ENCODE measurements at regions not wholly inside any gene's neighbourhood (a gene's known extent, or its start where the extent isn't known, plus 50 kb on each side); places are given as distances from the start of the nearest gene placed in this dataset.

GRCh38 chr3:144810160-144810559, 838.5 kb downstream of the DIPK2A start:
- Histone ChIP-seq H3F3A (ENCODE audit: insufficient read depth, low read length) (no peaks in the 10 kb centered on the region), H2AFZ (ENCODE audit: low read length) (no peak overlapping the region), H3K4me2 (ENCODE audit: low read length) (no peak overlapping the region), H3K27ac (ENCODE audit: low read depth, low read length, poor library complexity, severe bottlenecking) (no peak overlapping the region), H3K27me3 (ENCODE audit: insufficient read depth, low read length) (no peaks in the 10 kb centered on the region), H3K4me1 (ENCODE audit: insufficient read depth, low read length, severe bottlenecking) (no peaks in the 10 kb centered on the region), H3K9ac (ENCODE audit: low read length) (no peak overlapping the region), H3K36me3 (ENCODE audit: insufficient read depth, low read length) (no peaks in the 10 kb centered on the region), H3K4me3 (ENCODE audit: low read depth, low read length, poor library complexity, severe bottlenecking) (no peak overlapping the region), H3K9me3 (ENCODE audit: low read length) (no peaks in the 10 kb centered on the region), H3K9me2 (ENCODE audit: low read depth, low read length) (no peaks in the 10 kb centered on the region), H3K79me2 (ENCODE audit: insufficient read depth, low read length) (no peaks in the 10 kb centered on the region), H4K20me1 (ENCODE audit: insufficient read depth, low read length) (no peaks in the 10 kb centered on the region)
- TF ChIP-seq CTCF (IDR thresholded peaks at IDR 0.05; ENCODE audit: low read length) = no peak
- TF ChIP-seq EZH2 (IDR thresholded peaks at IDR 0.05; ENCODE audit: borderline replicate concordance, low read length) = no peak

- no peaks in the 10 kb centered on the region for H3K4me1 ChIP-seq (ENCODE audit: insufficient read depth, low read length, severe bottlenecking)
These were observed 844.0 kb downstream of the DIPK2A start for GRCh38 chr3:144815655-144816054.

GRCh38 chr3:144816323-144816722, 844.7 kb downstream of the DIPK2A start:
- no peaks in the 10 kb centered on the region for H3K36me3 ChIP-seq (ENCODE audit: insufficient read depth, low read length)
- H3K4me3 ChIP-seq (ENCODE audit: low read depth, low read length, poor library complexity, severe bottlenecking) = no peak overlapping the region
- no peaks in the 10 kb centered on the region for H4K20me1 ChIP-seq (ENCODE audit: insufficient read depth, low read length)
- no peaks in the 10 kb centered on the region for H3K9me3 ChIP-seq (ENCODE audit: low read length)
- TF ChIP-seq CTCF (IDR thresholded peaks at IDR 0.05; ENCODE audit: low read length) (no peak), EZH2 (IDR thresholded peaks at IDR 0.05; ENCODE audit: borderline replicate concordance, low read length) (no peak)
- H3K9ac ChIP-seq (ENCODE audit: low read length) = no peak overlapping the region
- no peaks in the 10 kb centered on the region for H3K27me3 ChIP-seq (ENCODE audit: insufficient read depth, low read length)
- no peaks in the 10 kb centered on the region for H3K4me1 ChIP-seq (ENCODE audit: insufficient read depth, low read length, severe bottlenecking)
- H2AFZ ChIP-seq (ENCODE audit: low read length) = no peak overlapping the region
- no peak overlapping the region for H3K4me2 ChIP-seq (ENCODE audit: low read length)
- H3K27ac ChIP-seq (ENCODE audit: low read depth, low read length, poor library complexity, severe bottlenecking) = no peak overlapping the region
- no peaks in the 10 kb centered on the region for H3F3A ChIP-seq (ENCODE audit: insufficient read depth, low read length)
- H3K79me2 ChIP-seq (ENCODE audit: insufficient read depth, low read length) = no peaks in the 10 kb centered on the region
- H3K9me2 ChIP-seq (ENCODE audit: low read depth, low read length) = no peaks in the 10 kb centered on the region

More at GRCh38 chr3:144815655-144816054, 844.0 kb downstream of the DIPK2A start:
- TF ChIP-seq CTCF (IDR thresholded peaks at IDR 0.05; ENCODE audit: low read length) = no peak
- no peak for TF ChIP-seq EZH2 (IDR thresholded peaks at IDR 0.05; ENCODE audit: borderline replicate concordance, low read length)
- H3F3A ChIP-seq (ENCODE audit: insufficient read depth, low read length) = no peaks in the 10 kb centered on the region
- H3K9me3 ChIP-seq (ENCODE audit: low read length) = no peaks in the 10 kb centered on the region
- H3K9me2 ChIP-seq (ENCODE audit: low read depth, low read length) = no peaks in the 10 kb centered on the region
- no peak overlapping the region for H2AFZ ChIP-seq (ENCODE audit: low read length)
- H4K20me1 ChIP-seq (ENCODE audit: insufficient read depth, low read length) = no peaks in the 10 kb centered on the region
- no peaks in the 10 kb centered on the region for H3K79me2 ChIP-seq (ENCODE audit: insufficient read depth, low read length)
- H3K27ac ChIP-seq (ENCODE audit: low read depth, low read length, poor library complexity, severe bottlenecking) = no peak overlapping the region
- H3K36me3 ChIP-seq (ENCODE audit: insufficient read depth, low read length) = no peaks in the 10 kb centered on the region
- H3K9ac ChIP-seq (ENCODE audit: low read length) = no peak overlapping the region
- no peaks in the 10 kb centered on the region for H3K27me3 ChIP-seq (ENCODE audit: insufficient read depth, low read length)
- no peak overlapping the region for H3K4me2 ChIP-seq (ENCODE audit: low read length)
- no peak overlapping the region for H3K4me3 ChIP-seq (ENCODE audit: low read depth, low read length, poor library complexity, severe bottlenecking)
